Activated CD4-positive, alpha-beta T cell treated with anti-CD3 and anti-CD28 coated beads, Interleukin-2, amount 50 U/mL, for 48 hours (primary cell): ENCODE measurements at regions not wholly inside any gene's neighbourhood (a gene's known extent, or its start where the extent isn't known, plus 50 kb on each side); places are given as distances from the start of the nearest gene placed in this dataset.
"Not testable (repeated sequence)": the region's sequence is repeated elsewhere in the genome, so short reads cannot be mapped to it uniquely, and the experiment has no call there.

Source experiments
- DNase-seq, 2 experiments: peaks; one replicate each; pipeline ENCODE4 v3.0.0-alpha.2; 2020

DNA sequence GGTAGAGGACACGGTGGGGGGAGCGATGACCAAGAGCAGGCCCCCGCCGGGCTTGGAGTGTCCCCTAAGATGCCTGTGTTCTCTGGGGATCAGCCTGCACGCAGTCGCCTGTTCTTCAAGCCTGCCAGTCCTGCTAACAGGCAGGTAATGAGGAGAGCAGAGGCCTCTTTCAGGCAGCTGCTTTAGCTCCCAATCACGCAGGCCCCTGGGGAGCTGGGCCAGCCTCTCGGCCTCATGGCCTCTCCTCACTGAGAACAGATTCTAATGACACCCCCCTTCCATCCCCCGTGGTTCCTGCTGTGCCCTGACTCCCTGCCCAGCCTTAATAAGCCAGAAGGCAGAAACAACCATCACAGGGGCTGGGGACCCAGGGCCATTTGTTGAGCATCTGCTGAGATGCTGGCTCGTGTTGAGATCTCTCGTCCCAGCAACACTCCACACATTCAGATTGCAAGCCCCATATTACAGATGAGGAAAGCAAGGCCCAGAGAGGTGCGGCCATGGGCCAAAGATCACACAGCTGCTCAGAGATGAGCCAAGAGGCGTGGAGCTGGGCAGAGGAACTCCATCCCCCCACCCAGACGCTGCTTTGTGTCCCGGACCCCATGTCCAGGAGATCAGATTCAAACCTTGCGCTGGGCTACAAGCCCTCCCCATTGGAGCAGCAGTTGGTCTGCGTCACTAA lies 71.6 kb upstream of the CASZ1 start:
- no peak for DNase-seq

DNA sequence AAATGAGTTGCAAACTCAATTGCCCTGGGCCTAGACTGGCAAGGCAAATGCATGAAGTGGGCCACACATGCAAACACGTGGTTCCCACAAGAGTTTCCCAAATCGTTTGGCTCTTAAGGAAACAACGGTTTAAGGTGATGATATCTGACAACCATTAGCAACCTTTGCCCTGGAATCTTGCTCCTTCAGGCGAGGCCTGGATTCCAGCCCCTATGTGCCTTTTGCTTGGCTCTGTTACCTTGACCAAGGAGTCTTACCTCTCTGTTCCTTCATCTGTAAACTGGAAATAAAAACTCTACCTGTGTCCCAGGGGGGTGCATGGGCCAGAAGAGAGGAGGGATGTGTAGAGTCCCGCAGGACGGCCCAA lies 72.1 kb upstream of the CASZ1 start:
- no peak for DNase-seq

DNA sequence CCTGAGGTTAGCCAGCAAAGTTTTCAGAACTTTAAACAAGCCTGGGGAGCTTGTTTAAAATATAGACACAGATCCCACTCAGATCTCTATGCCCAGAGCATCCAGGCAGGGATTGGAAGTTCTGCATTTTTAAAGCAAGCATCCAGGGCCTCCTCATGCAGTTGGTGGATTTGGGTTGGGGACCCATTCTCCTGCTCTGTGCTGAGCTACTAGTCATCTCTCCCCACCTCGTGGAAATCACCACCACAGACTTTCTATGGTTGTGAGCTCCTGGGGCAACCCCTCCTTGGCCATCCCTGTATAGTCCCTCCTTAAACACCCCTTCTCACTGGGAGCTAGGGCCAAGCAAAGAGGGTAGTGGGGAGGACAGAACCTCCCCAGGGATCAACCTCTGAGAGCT lies 73.5 kb upstream of the CASZ1 start:
- no peak for DNase-seq

DNA sequence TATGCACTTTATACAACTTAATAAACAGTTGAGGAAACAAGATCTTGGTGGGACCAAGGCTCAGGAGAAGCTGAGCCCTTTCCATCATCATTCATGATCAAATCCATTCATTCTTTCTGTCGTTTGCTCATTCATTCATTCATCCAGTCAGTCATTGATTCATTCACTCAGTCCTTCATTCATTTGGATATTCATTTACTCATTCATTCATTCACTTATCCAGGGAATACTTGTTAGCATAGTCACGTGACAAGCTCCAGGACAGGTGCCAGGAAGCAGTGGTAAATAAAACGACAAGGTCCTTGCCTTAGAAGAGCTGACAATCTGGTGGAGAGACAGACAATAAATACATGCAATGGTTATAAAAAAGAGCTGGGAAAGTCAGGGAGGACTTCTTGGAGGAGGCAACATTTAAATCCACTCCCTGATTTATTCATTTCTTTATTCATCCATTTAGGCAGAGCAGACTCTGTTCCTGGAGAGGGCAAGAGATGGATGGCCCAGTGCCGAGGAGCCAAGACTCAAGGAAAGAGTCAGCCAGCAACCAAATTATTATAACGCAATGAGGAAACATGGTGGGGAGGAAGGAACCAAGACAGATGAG lies 74.1 kb upstream of the CASZ1 start:
- no peak for DNase-seq

DNA sequence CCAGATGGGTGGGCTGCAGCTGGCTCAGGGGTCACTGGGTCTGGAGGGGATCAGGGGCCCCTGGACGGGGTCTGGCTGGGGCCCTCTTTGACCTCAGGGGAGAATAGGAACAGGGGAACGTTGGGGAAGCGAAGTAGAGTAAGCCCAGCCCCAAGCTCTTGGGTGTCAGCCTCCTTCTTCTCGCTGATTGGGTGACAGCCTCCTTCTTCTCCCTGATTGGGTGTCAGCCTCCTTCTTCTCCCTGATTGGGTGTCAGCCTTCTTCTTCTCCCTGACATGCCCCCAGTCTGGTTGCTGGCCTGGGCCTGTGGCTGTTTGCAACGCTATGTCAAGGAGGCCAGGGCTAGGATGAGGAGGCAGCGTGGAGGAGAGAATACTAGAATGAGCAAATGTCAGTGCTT lies 76.7 kb upstream of the CASZ1 start:
- DNase-seq: no peak

DNA sequence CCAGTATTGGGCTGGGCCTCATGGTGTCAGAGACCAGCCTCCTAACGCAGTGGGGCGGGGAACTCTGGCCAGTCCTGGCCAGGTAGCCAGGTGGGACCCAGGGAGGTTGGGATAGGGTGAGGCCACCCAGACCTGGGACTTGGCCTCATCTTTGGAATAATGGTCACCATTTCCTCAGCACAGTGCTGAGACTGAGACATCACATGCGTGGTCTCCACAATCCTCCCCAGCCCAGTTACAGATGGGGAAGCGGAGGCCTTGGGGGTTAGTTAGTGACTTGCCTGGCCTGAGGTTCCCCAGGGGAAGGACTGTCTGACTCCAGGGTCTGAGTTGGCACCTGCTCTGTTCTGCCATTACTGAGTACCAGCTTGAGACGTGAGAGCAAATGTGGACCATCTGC lies 77.9 kb upstream of the CASZ1 start:
- DNase-seq: no peak

DNA sequence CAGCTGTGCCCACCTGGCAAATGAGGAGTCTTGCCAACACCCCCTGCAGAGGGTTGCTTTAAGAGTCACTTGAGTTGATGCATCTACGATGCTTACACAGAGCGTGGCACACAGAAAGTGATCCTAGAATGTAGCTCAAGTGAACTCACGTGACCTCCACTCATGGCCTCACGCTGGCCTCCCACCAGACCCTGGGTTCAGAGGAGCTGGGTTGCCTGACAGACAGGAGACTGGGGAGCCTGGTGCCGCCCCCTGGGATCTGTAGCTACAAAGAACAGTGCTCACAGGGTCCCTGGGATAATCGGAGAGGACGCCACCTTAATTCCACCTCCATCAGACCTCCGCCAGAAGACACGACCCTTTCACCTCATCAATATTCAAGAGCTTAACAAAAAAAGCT lies 81.4 kb upstream of the CASZ1 start:
- DNase-seq: no peak

DNA sequence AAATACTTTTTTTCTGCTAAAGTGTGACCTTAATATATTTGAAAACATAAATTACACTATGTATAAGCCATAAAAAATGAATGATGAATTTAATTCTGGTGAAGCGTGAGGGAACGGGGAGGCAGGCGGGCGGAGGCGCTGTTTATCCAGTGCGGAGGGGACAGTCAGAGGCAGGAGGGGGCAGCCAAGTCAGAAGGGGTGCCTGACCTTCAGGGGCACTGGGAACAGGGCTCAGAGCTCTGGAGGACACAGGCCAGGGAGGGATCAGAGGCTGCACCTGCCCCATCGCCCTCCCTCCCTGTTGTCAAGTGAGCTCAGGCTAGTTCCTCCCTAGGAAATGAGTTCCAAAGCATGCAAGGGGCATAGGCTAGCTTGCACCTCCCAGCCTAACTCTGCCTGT lies 82.0 kb upstream of the CASZ1 start:
- no peak for DNase-seq

DNA sequence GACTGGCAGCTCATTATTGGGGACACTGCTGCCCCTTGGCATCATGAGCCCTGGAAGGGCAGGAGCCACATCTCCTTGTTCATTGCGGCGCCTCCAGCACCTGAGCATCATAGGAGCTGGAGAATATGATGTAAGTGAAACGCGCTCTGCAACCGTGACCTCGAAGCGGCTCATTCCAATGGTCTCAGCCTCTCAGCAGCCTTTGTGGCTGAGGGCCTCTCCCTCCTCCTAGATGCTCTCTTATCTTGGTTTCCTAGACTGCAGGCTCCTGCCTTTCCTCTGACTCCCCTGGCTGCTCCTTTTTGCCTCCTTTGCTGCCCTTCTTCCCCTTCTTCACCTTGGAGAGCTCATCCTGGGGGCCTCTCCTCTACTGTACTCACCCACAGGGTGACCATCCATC lies 83.6 kb upstream of the CASZ1 start:
- DNase-seq: no peak

DNA sequence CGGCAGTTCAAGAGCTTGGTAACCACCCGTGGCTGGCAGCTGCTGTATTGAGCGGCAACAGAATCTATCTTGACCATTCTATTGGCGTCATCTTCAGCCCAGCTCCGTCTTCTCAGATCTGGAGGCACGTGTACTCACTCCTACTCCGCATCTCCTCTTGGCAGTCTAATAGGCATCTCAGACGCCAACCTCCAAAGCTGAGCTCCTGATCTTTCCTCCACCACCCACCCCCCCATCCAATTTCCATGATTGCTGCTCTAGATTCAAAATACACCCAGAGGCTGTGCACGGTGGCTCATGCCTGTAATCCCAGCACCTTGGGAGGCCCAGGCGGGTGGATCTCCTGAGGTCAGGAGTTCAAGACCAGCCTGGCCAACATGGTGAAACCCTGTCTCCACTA lies 84.6 kb upstream of the CASZ1 start:
- DNase-seq: no peak

DNA sequence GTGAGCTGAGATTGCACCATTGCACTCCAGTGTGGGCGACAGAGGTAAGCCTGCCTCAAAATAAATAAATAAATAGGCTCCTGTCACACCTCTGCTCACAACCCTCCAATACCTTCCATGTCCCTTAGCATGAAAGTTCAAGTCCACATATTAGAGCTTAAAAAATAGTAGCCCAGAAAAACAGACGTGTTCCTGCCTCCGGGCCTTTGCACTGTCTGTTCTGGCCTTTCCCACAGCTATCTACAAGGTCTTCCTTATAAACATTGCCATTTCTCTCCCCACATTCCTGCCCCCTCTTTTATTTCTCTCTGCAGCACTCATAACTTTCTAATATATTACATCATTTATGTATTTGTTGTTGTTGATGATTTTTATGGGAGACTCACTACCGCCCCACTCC lies 85.6 kb upstream of the CASZ1 start:
- DNase-seq: no peak

DNA sequence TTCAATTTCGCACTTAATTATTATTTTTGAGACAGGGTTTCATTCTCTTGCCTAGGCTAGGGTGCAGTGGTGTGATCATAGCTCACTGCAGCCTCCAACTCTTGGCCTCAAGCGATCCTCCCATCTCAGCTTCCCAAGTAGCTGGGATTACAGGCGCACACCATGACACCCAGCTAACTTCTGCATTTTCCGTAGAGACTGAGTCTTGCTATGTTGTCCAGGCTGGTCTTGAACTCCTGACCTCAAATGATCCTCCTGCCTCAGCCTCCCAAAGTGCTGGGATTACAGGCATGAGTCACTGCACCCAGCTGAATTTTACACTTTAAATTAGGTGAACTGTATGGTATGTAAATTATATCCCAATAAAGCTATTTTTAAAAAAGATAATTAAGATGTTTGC lies 90.6 kb upstream of the CASZ1 start:
- not testable (repeated sequence) for DNase-seq

DNA sequence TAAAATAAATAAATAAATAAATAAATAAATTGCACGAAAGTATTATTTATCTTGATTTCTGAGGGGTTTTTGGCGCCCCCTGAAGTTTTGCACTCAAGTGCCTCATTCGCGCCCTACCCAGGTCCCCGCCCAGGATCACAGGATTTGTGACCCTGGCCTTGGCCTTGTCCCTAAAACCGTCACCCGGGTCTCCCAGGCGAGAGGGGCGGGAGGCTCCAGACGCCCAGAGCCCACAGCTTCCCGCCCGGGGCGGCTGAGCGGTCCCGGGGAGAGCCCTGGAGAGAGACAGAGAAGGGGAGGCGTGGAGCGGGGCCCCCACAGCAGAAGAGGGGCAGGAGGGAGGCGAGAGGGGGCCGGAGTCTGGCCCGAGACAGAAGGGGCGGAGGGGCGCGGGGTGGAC lies 91.8 kb upstream of the CASZ1 start:
- no peak for DNase-seq

DNA sequence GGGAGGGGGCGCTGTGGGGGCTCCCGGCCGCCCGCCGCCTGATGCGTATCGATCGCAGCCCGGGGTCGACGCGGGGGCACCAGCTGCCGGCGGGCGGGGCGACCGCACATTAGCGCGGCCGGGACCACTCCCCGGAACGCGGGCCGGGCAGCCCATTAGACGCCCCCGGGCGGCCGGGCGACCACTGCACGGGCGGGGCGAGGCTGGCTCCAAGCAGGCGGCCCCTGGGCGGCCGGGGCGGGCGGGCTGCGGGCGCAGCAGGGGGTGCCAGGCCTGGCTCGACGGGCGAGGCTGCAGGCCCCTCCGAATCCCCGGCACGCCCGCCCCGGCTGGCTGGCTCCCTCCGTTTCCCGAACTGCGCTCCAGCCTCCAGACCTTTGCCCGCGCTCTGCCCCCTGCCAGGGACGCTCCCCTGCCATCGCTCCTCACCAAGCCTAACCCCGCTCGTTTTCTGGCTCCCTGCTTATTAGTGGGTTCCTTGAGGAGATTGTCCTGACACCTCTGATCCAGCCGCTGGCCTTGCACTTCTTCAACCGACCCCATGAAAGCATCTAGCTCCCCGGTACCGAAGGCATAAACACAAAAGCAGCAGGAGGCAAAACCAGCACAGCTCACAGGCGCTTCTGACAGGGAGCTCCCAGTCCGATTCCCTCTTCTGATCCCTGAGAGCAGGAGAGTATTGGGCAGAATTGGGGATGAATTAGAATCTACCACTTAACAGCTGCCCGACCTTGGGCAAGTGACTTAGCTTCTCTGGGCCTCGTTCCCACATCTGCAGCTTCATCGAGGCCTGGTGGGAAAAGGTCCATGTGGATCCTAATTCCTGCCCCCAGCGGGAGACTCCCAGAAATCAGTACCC lies 92.6 kb upstream of the CASZ1 start:
- no peak for DNase-seq

DNA sequence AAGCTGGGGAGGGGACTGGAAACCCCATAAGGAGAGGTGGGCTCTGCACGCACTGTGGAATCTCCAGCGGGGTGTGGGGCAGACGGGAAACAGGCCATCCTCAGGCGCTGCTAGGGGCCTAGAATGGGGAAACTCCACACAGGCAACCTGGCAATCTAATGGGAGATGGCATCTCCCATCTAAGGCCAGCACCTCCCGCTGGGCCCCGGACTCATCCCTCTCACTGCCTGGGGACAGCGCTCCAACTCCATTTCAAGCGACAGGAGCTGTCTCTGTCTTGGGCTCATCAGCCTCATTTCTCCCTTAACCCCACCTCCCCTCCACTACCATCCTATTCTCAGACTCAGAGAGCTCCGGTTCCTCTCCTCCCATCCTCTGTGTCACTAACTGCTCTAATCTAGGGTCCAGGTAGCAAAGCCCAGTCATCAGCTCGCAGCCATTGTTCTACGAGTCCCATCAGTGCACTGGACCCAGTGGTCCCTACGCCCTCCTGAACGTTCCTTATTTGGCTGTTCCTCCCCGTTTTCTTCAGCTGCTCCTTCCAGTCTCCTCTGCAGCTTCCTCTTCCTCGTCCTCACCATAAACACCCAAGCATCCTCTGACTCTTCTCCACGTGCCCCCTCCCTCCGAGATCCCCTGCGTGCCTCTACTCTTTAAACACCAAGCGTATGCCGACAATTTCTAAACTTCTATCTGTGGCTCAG lies 93.4 kb upstream of the CASZ1 start:
- no peak for DNase-seq

DNA sequence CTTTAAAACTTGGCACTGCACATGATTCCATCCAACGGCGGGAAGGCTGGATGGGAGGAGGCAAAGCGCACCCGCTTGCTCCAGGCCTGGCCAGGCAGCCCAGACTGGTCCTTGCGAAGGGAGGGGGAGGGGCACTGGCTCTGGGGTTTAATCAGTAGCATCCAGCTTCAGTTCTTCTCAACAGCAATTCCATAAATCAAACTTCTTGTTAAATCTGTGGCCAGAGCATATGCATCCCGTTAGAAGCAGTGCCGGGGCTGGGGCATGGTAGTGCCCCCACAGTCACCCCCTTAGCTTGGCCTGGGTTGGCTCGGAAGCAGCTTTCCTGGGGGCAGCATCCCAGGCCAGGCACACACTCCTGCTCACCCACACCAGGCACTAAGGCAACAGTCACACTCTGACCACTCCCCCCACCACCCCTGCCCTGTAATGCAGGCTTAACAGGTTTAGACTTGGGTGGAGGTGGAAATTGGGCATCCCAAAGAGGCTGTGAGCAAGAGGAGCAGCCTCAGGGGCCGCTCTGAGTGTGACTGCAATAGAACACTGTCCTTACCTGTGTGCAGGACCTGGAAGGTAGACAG lies 94.1 kb upstream of the CASZ1 start:
- no peak for DNase-seq

DNA sequence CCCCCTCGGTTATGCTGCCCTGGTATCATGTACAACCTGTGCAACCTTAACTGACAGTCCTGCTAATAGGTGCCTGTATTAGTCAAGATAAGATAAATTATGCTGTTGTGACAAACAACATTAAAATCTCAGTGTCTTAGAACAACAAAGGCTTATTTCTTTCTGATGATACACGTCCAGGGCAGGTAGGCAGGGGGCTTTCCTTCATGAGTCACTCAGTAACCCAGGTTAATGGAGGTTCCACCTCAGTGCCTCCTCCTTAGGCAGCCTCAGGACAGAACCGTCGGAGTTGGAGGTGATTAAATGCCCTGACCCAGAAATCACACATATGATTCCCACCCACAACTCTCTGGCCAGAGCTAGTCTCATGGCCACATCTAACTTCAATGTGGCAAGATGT lies 94.6 kb upstream of the CASZ1 start:
- no peak for DNase-seq

DNA sequence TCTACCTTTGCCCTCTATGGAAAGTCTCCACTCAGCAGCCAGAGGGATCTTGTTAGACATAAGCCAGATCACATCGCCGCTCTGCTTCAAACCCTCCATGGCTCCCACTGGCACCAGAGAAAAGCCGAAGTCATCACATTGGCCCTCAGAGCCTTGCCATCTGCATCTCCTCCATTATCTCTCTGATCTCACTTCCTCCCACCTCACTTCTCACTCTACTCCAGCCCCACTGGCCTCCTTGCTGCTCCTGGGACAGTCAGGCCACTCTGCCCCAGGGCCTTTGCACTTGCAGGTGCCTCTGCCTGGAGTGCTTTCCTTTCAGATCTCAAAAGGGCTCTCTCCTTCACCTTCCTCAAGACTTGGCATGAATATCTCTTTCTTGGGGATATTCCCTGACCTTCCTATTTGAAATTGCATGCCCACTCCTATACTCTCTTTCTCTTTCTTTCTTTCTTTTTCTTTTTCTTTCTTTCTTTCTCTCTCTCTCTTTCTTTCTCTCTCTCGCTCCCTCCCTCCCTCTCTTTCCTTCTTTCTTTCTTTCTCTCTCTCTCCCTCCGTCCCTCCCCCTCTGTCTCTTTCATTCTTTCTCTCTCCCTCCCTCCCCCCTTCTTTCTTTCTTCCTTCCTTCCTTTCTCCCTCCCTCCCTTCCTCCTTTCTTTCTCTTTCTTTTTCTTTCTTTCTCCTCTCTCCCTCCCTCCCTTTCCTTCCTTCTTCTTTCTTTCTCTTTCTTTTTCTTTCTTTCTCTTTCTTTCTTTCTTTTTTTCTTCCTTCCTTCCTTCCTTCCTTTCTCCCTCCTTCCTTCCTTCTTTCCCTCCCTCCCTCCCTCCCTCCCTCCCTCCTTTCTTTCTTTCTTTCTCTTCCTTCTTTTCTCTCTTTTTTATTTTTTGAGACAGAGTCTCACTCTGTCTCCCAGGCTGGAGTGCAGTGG lies 96.0 kb upstream of the CASZ1 start:
- DNase-seq: no peak

DNA sequence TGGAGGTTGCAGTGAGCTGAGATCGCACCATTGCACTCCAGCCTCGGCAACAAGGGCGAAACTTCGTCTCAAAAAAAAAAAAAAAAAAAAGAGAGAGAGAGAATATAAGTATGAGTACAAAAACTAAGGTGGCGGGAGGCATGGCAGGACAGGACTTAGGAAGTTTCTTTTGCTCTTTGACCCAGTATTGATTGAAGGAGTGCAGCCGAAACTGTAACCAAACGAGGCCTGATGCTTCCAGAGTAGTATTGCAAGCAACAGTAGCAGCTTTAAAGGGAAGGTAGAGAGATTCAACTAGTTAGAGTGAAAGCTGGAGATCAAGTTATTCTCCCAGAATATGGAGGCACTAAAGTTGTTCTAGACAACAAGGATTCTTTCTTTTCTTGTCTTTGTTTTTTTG lies 99.2 kb upstream of the CASZ1 start:
- DNase-seq: no peak

DNA sequence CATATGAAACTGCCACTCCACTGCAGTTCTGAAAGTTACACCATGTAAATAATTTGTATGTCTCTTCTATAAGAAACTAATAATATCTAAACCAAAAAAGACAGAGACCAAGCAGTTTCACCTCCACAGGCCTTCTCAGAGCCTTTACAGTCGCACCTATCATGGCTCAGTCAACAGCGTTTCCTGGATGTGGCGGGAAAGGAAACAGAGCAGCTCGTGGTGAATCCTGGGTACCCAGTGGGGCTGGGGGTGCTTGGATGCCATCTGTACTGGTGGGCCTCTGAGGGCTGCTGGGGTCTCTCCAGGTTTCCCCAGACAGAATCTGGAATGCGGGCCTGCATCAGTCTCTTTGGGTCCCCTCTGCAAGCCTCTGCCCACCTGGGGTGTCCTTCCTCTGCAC lies 100.2 kb upstream of the CASZ1 start:
- DNase-seq: no peak

DNA sequence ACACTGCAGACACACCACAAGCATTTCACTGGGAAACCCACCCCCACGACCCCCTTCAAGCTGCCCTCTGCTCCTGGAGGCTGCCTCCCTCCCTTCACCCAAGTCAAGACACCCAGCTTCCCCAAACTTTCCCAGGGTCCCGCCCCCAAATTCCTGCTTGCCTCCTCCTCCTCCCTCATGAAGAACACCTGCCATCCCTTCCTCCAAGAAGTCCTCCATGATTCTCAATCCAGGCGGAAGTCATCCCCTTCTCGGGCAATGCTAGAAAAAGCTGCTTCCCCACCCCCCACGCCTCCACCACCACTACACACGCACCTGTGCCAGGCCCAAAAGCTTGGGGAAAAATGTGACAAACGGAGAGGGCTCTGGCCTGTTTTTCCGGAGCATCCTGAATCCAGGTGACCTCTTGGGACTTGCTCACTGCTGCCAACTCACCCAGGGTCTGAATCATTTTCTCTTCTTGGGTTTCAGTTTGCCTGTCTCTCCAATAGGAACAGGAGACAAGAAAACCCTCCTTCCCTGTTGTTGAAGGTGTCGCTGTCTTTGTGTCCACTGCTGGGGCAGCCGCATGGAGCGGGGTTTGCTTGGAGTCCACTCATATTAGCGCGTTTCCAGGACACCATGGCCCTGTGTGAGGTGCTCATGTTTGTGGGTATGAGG lies 101.0 kb upstream of the CASZ1 start:
- DNase-seq: no peak
